ENCODE measurements at regions not wholly inside any gene's neighbourhood (a gene's known extent, or its start where the extent isn't known, plus 50 kb on each side); places are given as distances from the start of the nearest gene placed in this dataset.

DNA sequence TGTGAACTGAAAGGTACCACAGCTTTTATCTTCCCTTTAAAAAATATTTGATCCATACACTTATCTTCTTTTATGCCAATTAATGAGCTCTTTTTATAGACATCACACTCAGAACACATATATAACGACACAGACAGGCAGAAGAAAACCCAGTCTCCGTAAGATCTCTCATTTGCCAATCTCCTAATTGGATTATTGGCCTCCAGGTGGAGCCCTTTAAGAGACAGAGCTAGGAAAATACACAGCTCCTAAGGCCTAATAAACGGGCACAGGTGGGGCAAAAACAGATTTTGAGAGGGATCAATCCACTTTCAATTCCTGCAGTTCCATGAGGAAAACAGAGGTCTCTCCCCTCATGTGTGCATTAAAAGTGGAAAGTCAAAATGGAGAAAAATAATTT, 1495.4 kb downstream of the RPA4 start:
- 59 to 79% (median 66%) methylated on average over 3 of the region's 3 CpGs for WGBS, 5 donors
- intact Hi-C loops (cut with DNase I; ENCODE audit: low total_unique reads) = no loop called here

GRCh38 chrX:98380106-98380505, 1496.4 kb downstream of the RPA4 start:
- intact Hi-C loops (cut with DNase I; ENCODE audit: low total_unique reads) = no loop called here
- DNase-seq = no peak
- Histone ChIP-seq H3K36me3 (no peaks in the 10 kb centered on the region), H3K27me3 (no peaks in the 10 kb centered on the region), H3K9me3 (peaks cover 0 to 47% (median 22%) of the 10 kb centered on the region in 4 donors), H3K4me1 (no peaks in the 10 kb centered on the region), H3K27ac (no peak overlapping the region), H3K4me3 (no peak overlapping the region)
- WGBS, 5 donors = 63 to 92% (median 83%) methylated on average over 6 to 11 of the region's 11 CpGs
- no peak for TF ChIP-seq EP300 (IDR thresholded peaks at IDR 0.05)
- no peak for TF ChIP-seq POLR2AphosphoS5 (IDR thresholded peaks at IDR 0.05)
- no peak for TF ChIP-seq CTCF (IDR thresholded peaks at IDR 0.05)
- no peak for TF ChIP-seq POLR2A (IDR thresholded peaks at IDR 0.05)

More for the DNA sequence above, 1495.4 kb downstream of the RPA4 start:
- TF ChIP-seq CTCF (IDR thresholded peaks at IDR 0.05) (no peak), EP300 (IDR thresholded peaks at IDR 0.05) (no peak), POLR2AphosphoS5 (IDR thresholded peaks at IDR 0.05) (no peak), POLR2A (IDR thresholded peaks at IDR 0.05) (no peak)
- no peaks in the 10 kb centered on the region for H3K36me3 ChIP-seq
- DNase-seq = no peak
- no peak overlapping the region for H3K4me3 ChIP-seq
- H3K9me3 ChIP-seq = peaks cover 0 to 47% (median 20%) of the 10 kb centered on the region in 4 donors
- H3K27me3 ChIP-seq = no peaks in the 10 kb centered on the region
- no peaks in the 10 kb centered on the region for H3K4me1 ChIP-seq
- no peak overlapping the region for H3K27ac ChIP-seq

DNA sequence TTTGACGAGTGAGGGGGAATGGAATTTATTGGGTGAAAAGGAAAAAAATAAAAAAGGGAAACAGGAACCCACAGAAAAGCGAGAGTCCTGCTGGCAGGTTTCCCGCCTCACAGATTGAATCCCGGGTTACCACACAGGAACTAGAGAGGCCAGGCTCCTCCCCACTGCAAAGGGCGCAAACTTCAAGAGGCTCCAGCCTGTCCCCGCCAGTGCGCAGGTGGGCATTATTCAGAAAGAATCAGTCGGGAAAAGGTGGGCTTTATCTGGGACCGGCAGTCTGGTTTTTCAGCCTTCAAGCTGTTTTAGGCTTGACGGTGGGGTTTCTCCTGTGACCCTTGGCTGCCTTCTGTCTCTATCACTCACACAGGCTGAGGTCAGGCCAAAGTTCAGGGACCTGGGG, 1496.8 kb downstream of the RPA4 start:
- TF ChIP-seq POLR2AphosphoS5 (IDR thresholded peaks at IDR 0.05) (no peak), CTCF (IDR thresholded peaks at IDR 0.05) (no peak), EP300 (IDR thresholded peaks at IDR 0.05) (no peak), POLR2A (IDR thresholded peaks at IDR 0.05) (no peak)
- Histone ChIP-seq H3K27me3 (no peaks in the 10 kb centered on the region), H3K4me1 (no peaks in the 10 kb centered on the region), H3K9me3 (peaks cover 0 to 45% (median 22%) of the 10 kb centered on the region in 4 donors), H3K36me3 (no peaks in the 10 kb centered on the region), H3K27ac (no peak overlapping the region), H3K4me3 (no peak overlapping the region)
- no peak for DNase-seq
- intact Hi-C loops (cut with DNase I; ENCODE audit: low total_unique reads) = no loop called here
- 54 to 83% (median 75%) methylated on average over 4 to 10 of the region's 10 CpGs for WGBS, 5 donors

GRCh38 chrX:98398542-98398941, 1514.8 kb downstream of the RPA4 start:
- Histone ChIP-seq H3K27me3 (no peaks in the 10 kb centered on the region), H3K9me3 (peaks cover 0 to 11% (median 0%) of the 10 kb centered on the region in 4 donors)

More at GRCh38 chrX:98398542-98398941, 1514.8 kb downstream of the RPA4 start:
- H3K4me1 ChIP-seq = no peaks in the 10 kb centered on the region
- no peak overlapping the region for H3K4me3 ChIP-seq
- DNase-seq = no peak
- TF ChIP-seq POLR2A (IDR thresholded peaks at IDR 0.05) = no peak
- no peak for TF ChIP-seq EP300 (IDR thresholded peaks at IDR 0.05)
- TF ChIP-seq POLR2AphosphoS5 (IDR thresholded peaks at IDR 0.05) = no peak
- TF ChIP-seq CTCF (IDR thresholded peaks at IDR 0.05) = no peak
- H3K36me3 ChIP-seq = no peaks in the 10 kb centered on the region
- WGBS, 5 donors = 17 to 70% (median 56%) methylated on average over 1 of the region's 1 CpG
- intact Hi-C loops (cut with DNase I; ENCODE audit: low total_unique reads) = no loop called here
- no peak overlapping the region for H3K27ac ChIP-seq
